Fibroblast of mammary gland (primary cell): ENCODE measurements at regions not wholly inside any gene's neighbourhood (a gene's known extent, or its start where the extent isn't known, plus 50 kb on each side); places are given as distances from the start of the nearest gene placed in this dataset.

Experiments used
- DNase-seq: peaks from one replicate; pipeline ENCODE4 v3.0.0-alpha.2; 2010; ENCODE audit warnings: low read depth
- H3K4me3 ChIP-seq: 2 replicates; pipeline ENCODE4 v1.5.1; 2011; ENCODE audit warnings: low read depth, mild to moderate bottlenecking, low read length, moderate library complexity; ENCODE audit not compliant: control insufficient read depth
- TF ChIP-seq, protein P1 (sequence below): conservative IDR thresholded peaks from 2 replicates; pipeline ENCODE4 v1.5.1; 2011; ENCODE audit warnings: low read depth, low read length, inconsistent platforms; ENCODE audit not compliant: control insufficient read depth, insufficient read depth

DNA sequence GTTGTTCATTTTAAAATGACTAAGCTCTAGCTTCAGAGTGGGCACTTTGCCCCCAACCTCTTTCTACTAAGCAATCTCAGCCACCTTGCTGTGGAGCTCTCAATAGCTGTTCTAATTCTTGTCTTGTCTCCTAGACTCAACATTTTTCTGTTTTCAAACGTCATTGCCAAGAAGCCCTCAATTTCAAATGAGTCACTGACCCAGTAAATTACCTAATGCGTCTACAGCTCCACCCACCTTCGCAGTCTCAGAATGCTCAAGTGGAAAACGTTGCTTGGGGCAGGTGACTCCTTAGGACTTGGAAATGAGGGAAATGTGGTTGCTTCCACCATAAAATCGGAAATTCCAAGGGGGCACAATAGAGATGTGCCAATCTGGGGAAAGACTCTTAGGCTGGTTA, 59.0 kb downstream of the ING2 start:
- H3K4me3 ChIP-seq = no peak overlapping the region
- DNase-seq = peak; percentile 76
- TF ChIP-seq, protein P1, sequence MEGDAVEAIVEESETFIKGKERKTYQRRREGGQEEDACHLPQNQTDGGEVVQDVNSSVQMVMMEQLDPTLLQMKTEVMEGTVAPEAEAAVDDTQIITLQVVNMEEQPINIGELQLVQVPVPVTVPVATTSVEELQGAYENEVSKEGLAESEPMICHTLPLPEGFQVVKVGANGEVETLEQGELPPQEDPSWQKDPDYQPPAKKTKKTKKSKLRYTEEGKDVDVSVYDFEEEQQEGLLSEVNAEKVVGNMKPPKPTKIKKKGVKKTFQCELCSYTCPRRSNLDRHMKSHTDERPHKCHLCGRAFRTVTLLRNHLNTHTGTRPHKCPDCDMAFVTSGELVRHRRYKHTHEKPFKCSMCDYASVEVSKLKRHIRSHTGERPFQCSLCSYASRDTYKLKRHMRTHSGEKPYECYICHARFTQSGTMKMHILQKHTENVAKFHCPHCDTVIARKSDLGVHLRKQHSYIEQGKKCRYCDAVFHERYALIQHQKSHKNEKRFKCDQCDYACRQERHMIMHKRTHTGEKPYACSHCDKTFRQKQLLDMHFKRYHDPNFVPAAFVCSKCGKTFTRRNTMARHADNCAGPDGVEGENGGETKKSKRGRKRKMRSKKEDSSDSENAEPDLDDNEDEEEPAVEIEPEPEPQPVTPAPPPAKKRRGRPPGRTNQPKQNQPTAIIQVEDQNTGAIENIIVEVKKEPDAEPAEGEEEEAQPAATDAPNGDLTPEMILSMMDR = no peak

DNA sequence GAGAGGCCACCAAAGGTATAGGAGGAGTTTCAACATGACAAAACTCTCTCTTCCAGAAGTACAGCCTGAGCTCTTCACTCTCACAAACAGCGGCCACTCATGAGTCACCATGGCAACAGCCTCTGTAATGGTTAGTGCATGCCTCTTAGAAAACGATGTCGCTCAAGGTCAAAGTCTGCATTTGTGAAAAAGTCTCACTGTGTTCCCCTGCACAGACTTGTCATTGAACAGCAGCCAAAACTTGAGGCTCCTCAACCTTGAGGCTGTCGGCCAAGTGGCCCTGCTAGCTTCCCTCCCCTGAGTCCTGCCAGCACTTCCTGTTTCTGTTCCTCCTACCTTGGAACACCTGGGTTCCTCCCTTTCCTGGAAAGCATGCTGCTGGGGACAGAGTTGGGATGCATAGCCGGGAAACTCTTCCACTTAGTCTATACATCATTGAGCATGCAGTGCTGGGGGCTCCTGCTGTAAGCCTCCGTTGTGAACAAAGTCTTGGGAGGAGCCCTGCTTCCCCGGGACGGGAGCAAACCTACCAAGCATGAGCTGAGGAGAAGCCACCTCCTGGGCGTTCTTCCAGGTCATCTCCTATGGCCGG, 66.6 kb downstream of the ING2 start:
- TF ChIP-seq, protein P1 = no peak
- DNase-seq = peak; percentile 41
- no peak overlapping the region for H3K4me3 ChIP-seq

DNA sequence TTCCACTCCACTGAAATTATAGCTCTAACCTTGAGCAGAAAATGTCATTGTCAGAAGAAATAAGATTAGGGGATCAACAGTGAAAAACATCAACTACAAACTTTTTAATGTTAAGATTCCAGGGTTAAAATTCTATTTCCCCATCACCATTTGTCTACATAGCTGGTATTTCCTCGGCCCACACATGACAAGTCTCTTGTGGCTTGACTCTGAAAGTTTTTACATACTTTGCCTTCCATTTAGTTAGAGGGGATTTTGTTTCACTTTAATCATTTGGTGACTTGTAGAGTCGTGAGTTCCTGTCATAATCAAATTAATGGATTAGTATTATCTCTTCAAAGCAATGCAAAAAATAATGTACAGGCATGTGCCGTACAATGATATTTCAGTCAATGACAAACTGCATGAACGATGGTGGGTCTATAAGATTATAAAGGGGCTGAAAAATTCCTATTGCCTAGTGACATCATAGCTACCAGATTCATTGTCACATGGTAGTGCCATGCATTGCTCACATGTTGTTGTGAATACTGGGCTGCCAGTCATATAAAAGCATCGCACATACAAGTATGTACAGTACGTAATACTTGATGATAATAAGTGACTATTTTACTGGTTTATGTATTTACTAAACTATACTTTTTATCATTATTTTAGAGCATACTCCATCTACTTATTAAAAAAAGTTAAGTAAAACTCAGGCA, 72.0 kb downstream of the ING2 start:
- no peak for DNase-seq
- no peak overlapping the region for H3K4me3 ChIP-seq
- TF ChIP-seq, protein P1 = no peak

DNA sequence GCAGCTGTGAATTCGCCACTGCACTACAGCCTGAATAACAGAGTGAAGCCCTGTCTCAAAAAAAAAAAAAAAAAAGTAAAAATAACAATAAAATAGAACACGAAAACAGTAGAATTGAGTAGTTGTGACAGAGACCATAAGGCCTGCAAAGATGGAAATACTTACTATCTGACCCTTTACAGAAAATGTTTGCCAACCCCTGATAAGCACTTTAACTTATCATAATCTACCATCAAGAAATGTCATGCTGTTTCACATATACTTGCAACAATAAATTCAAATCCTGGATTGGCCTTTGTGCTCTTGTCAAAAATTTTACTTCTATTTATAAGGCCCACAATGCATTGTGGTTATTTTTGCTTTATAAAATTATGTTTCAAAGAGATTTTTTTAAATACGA, 75.5 kb downstream of the ING2 start:
- no peak for DNase-seq
- TF ChIP-seq, protein P1 = no peak
- no peak overlapping the region for H3K4me3 ChIP-seq

DNA sequence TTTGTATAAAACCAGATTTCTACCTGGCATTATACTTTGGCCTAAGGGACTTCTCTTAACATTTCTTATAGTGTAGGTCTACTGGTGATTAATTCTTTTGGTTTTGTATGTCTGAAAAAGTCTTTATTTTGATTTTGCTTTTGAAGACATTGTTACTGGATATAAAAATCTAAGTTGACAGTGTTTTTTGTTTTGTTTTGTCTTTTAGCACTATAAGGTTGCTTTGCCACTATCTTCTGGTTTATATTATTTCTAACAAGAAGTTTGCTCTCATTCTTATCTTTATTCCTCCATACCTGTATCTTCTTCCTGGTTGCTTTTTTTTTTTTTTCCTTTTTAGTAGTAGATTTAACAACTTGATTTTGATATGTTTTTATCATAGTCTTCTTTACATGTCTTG, 76.0 kb downstream of the ING2 start:
- H3K4me3 ChIP-seq = no peak overlapping the region
- TF ChIP-seq, protein P1 = no peak
- no peak for DNase-seq

DNA sequence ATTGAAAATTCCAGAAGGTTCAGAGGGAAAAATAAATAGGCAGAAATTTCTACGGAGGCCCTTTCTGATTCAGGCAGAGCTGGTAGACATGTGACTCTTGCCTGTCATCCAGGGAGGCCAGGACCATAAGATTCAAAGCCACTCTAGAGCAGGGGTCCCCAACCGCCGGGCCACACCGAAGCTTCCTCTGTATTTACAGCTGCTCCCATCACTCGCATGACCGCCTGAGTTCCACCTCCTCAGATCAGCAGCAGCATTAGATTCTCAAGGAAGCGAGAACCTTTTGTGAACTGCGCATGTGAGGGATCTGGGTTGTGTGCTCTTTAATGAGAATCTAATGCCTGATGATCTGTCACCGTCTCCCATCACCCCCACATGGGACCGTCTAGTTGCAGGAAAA, 72.2 kb downstream of the RWDD4 start:
- DNase-seq = no peak
- TF ChIP-seq, protein P1 = no peak
- H3K4me3 ChIP-seq = no peak overlapping the region

DNA sequence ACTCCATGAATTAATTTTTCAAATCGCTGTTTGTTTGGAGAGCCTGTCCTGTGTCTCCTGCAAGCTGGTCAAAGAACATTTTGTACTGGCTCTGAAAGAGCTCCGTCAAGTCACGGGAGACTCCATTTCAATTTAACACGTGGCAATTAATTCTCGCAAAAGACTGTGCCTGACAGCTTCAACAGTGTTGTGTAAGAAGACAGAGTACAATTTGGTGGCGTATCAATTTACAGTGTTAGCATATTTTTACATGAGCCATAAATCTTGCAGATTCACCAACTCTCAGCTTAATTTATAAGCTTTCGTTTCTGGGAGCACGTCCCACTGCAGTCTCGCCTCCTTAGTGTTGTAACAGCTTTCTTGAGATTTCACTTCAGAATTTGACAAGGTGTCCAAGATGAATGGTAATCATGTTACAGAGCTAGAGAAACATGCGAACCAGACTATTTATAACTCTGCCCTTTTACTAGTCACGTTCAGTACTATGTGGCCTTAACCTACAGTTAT, 70.8 kb downstream of the RWDD4 start:
- H3K4me3 ChIP-seq = no peak overlapping the region

More for the DNA sequence above, 70.8 kb downstream of the RWDD4 start:
- TF ChIP-seq, protein P1 = no peak
- peak; percentile 77 for DNase-seq
